RPMI7951 (cell line): ENCODE measurements at regions not wholly inside any gene's neighbourhood (a gene's known extent, or its start where the extent isn't known, plus 50 kb on each side); places are given as distances from the start of the nearest gene placed in this dataset.
A peak's percentile ranks its signal among the peaks of the same experiment; 100 is the strongest.
"Not testable (repeated sequence)": the region's sequence is repeated elsewhere in the genome, so short reads cannot be mapped to it uniquely, and the experiment has no call there.

Experiments used
- DNase-seq: peaks from one replicate; pipeline ENCODE4 v3.0.0-alpha.2; 2012; ENCODE audit warnings: low read depth

DNA sequence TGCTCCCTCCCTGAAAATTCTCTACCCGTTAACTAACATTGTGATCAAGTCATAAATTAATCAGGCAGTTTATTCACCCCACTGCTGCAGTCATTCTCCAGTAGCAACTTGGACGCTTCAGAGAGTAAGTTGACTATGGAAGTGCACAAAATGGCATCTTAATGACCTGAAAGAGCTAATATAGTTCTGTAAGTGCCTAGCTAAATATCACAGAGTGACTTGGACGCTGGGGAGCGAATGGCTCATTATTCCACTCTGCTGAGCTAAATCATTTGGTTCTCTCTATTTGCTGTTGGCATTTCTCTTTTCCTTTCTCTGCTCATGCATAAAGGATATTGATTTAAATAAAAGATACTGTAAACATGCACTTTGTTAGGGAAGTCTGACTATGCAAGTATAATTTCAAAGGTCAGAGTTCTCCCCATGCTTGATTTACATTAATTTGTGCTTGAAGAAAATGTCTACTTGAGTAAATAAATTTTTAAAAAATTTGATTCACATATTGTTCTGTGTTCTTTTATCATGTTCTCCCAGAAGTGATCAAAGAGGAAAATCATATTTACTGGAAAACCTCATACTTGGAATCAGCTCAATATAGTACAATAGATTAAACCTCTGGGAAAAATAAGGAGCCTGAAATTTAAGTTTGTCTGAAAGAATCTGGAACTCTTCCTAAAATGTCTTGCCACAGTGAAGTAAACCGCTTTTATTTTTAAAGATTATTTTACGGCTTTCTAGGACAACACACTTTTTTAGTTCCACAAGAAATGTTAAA is 169.5 kb upstream of the HAPLN1 start:
- DNase-seq, result no peak

DNA sequence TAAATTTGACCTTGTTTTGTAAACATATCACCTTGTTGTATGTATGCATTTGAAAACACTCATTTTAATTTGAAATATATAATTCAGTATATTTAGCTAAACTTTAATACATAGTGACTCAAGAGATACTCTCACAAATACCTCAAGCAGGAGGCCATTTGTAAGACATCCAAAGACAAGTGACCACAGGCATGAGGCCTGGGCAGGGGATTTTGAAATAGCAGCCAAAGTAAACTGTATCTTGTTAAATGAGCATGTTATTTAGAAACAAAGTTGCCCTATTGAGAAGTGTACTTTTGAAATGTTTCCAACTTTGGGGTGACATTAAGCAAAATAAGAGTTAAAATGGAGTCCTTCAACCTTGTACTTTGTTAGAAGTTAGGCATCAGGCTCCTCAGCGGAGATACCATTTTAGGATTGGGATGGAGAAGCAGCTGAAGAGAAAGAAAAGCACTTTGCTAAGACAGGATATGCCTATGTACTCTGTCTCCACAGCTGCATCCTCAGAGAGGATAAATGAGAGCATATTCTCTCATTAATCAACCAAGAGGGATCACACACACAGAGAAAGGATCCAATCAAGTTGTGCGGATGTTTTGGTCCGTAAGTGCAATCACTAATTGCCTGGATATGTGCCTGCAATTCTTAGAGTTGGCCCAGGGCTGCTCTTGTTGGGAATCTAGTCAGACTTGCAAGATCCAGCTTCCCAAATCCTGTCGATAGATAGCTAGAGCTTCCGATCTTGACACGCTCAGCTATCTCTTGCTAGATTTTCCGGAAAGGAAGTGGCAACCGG is 157.5 kb upstream of the HAPLN1 start:
- peak; percentile 1 for DNase-seq

DNA sequence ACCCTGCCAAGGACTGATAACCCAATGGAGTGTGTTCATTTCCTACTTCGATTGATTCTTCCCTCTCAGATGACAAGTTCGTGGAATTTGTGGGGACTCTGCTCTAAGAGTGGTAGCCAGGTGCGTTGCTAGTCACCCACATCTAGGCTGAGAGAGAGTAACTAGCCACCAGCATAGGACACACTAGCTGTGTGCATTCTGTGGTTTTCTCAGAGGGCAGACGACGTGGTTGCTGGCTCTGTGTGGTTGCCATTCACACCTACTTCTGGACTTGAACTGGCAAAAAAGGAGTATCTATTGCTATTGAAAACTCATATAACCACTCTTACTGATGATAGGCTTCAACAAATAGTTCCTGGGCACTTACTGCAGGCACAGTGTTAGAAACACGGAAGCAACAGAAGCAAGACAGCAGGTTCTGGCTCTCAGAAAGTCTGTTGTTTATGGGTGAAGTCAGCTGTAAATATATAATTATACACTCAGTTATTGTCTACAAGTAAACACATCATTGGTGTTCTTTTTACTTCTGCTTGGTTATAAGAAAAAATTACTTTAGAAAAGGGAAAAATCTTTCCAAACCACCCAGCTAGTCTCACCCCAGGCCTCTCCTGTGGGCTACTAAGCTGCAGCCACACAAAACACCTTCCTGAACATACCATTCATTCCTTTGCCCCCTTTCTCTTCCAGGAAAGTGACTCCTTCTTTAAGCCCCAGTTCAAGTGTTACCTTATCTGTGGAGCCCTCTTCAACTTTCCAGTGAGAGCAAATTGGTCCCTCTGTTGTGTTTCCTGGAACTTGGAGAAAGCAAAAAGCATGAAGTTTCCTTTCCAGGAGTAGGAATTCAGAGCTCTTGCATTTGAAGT is 151.1 kb upstream of the HAPLN1 start:
- no peak for DNase-seq

DNA sequence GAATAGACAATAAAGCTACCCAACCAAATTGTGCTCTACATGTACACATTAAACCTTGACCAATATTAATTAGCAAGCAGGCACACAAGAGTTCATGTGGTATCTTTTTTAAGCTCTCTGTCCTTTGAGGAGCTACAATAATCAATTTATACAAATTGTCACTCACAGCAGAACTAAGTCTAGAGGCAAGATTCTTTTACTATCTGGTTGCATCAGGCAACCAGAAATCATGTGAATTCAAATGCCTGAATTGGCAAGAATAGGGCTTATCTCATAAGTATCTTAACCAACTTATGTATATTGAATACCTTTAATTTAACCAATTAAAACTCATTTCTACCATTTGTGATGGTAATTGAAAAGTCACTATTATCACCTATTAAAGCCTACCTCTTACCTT is 145.5 kb upstream of the HAPLN1 start:
- DNase-seq, result no peak

DNA sequence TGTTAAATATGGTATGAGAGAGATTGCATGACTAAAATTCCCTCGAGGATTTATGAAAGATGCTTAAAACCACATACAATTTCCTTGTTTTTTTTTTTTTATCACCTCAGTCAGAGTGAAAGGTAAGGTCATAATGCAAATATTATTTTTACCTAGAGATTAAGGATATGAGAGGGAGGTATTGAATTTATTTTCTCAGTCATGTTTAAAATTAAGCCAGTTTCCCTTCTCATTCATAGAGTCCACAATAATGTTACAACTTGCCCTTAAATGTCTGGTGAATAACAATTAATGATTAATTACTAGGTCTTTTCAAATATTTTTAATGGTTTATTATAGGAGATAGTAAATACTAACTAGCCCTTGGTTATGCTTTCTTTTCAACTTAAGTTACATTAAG is 144.9 kb upstream of the HAPLN1 start:
- no peak for DNase-seq

DNA sequence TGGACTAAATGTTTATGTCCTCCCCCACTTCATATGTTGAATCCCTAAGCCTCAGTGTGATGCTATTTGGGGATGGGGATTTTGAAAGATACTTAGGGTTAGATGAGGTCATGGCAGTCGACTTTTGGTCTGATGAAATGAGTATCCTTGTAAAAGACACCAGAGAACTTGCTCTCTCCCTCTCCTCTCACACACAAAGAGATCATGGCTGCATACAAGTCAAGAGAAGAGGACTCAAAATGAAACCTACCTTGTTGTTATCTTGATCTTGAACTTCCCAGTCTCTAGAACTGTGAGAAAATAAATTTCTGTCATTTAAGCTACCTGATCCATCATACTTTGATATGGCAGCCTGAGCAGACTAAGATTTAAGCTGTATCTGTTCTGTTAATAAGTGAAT is 144.0 kb upstream of the HAPLN1 start:
- DNase-seq, result no peak

DNA sequence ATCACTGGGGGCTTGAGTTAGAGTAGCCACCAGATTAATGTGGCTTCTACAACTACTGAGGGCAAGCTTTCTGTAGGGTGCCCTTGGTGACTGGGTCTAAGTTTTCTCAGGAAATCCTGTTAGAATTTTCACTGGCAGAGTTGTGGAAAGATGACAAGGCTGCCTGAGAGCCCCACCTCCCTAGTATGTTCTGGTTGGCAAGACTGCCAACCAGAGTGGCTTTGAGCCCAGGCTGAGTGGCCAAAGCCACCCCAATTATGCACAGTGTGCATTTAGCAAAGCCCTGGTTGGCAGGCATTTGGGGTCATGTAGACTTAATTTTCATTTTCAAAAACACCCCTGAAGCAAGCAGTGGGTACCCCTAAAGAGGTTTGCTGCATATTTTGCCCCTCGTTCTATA is 136.7 kb upstream of the HAPLN1 start:
- no peak for DNase-seq

DNA sequence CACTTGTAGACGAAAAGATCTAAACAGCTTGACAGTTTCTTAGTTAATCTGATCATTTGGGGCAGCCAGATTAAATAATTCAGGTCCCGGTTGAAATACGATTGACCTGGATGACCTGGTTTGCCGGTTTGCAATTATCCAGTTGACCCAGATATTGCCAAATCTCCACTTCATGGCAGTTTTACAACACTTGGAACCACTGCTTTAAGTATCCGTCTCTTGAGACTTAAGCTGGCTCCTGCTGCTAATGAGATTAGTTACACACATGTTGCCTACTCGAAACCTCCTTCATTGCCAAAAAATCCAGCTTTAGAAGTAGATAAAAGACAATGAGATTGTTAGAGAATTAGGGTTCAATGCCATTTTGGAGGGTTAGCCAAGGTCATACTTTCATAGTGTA is 136.2 kb upstream of the HAPLN1 start:
- no peak for DNase-seq

DNA sequence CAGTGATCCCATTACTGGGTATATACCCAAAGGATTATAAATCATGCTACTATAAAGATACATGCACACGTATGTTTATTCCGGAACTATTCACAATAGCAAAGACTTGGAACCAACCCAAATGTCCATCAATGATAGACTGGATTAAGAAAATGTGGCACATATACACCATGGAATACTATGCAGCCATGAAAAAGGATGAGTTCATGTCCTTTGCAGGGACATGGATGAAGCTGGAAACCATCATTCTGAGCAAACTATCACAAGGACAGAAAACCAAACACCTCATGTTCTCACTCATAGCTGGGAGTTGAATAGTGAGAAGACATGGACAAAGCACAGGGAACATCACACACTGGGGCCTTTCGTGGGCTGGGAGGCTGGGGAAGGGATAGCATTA is 129.8 kb upstream of the HAPLN1 start:
- not testable (repeated sequence) for DNase-seq

DNA sequence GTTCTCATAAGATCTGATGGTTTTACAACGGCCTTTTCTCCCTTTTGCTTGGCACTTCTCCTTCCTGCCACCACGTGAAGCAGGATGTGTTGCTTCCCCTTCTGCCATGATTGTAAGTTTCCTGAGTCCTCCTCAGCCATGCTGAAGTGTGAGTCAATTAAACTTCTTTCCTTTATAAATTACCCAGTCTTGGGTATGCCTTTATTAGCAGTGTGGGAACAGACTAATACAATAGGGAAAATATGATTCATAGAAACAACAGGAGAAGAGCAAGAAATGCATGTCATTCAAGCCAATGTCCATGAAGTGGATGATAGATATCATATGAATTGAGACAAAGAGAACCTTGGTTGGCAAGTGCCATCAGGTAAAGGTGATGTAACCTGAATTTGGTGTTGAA is 128.3 kb upstream of the HAPLN1 start:
- no peak for DNase-seq

DNA sequence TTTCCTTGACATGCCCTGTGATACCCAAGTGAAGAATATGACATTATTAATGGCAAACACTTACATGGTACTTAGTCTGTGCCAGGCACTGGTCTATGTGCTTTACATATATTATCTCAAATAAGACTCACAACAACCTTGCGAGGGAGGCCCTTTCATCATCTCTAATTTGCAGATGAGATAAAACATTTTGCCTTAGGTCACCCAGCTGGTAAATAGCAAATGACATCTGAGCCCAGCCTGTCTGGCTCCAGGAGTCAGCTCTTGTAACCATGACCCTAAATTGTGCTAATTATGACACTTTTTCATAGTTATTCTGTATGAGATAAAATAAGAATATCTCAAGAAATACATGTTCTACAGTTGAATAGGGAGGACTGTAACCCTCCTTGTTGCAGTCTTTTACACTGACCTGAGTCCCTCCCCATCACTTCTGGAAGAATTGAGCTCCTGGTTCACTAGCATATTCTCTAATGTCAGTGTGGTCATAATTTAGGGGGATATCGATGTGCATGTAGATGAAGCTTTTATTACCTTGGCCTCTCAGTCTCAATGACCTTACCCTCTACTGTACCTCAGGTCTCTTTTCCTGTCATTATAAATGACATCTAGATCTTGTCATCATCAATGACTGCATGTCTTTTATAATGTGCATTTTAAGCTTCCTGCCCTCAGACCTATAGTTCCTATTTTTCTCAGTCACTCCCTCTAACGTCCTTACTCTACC is 126.1 kb upstream of the HAPLN1 start:
- no peak for DNase-seq

DNA sequence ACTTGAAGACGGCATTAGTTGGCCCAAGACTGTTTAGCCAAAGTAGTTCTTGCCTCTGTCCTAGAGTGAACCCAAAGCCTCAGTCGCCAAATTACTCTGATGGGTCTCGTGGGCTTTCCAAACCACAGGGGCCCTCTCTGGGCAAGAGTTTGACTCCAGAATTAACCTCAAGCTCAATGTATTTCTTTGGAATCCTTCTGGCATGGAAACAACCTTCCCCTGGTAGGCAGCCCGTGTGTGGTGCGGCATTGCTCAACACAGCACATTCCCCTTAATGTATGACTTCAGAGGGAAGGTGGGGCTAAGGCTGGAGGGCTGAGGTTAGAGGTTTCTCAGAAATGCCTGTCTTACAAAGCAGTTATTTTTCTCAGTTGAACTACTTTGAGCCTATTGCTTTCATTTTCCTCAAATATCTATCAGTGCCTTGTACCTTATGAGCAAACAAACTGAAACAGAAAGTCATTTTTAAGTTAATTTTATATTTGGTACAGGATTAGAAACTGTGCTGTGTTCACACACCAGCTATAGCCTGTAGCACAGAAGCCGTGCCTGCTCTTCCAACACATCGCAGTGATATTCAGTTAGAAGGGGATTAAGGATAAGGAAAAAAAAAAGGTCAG is 123.9 kb upstream of the HAPLN1 start:
- DNase-seq, result peak; percentile 77

DNA sequence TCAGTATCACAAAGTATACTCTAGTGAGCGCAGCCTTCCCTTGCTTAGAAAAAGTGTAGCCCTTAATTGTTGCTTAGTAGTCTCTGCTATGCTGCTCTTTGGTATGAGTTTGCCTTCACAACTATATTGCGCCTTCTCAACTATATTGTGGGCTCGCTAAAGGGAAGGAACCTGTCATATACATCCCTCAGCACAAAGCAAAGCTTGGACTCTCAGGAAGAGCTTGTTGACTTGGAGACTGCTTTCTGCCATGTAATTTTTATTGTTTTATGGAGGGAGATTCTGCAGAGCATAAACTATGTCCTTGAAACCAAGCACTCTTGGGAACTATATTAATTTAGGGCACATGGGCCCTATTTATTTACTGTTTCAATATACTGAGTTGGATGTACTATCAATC is 119.1 kb upstream of the HAPLN1 start:
- no peak for DNase-seq

DNA sequence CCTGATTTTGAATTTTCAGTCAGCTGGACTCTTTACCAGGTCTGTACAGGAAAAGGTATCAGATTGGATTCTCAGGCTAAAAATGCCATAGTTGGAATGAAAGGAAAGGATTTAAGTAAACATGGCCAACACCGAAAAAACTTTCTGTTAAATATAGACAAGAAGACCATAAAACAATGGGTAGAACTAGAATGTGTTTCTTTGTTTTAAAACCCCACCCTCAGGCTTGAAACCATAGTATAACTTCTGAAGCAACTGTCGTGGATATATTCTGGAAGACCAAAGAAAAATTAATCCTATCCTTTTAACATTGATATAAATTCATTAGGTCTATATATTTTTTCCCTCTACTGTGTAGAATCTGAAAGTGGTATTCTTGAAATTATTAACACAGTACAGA is 118.6 kb upstream of the HAPLN1 start:
- DNase-seq, result no peak

DNA sequence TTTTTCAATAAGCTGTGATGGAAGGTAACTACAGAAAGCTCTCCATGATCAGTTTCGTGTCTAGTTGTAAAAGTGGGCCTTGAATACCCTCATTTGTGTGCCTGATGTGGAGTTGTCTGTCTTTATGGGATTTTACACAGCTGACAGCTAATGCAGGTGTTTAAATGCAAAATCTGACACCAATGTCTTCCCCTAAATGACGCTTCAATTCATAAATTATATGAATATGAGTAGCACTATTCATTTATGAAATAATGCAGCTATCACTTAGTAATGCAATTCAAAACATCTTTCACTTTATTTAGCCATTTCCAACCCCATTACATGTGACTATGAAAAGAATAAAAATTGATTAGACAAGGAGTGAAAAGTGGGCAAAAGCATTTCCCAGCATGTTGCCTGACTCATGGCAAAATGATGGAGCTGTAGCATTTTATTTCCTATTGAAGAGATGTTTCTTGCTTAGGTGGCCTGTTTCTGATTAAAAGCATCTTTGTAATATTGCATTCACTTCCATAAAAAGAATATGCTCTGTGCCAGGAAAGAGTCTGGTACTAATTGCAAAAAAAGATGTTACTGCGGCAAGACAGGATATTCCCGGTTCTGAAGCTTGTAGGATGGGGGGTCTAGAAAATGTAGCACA is 116.7 kb upstream of the HAPLN1 start:
- no peak for DNase-seq

DNA sequence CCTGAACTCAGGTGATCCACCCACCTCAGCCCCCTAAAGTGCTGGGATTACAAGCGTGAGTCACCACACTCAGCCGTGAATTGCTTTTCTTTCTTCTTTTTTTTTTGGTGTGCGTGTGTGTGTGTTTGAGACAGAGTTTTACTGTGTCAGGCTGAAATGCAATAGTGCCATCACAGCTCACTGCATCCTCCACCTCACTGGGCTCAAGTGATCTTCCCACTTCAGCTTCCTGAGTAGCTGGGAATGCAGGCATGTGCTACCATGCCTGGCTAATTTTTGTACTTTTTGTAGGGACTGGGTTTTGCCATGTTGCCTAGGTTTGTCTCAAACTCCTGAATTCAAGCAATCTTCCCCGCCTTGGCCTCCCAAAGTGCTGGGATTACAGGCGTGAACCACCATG is 113.7 kb upstream of the HAPLN1 start:
- no peak for DNase-seq

DNA sequence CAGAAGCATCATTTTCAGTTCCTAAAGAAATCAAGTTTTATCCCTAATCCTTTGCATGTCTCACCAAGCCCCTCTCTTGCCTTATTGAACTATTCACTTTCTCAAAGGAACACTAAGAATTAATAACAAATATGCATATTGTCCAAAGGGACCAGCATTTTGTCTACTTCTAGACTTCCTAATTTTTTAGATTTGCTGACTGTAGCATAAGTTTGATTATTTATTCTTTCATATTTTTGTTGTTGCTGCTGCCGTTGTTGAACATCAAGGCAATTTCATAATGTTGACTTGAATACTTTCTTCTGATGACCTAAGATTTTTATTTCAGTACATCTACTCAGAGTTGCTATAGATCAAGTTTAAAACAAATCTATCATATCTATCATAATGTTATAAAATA is 111.2 kb upstream of the HAPLN1 start:
- DNase-seq, result no peak

DNA sequence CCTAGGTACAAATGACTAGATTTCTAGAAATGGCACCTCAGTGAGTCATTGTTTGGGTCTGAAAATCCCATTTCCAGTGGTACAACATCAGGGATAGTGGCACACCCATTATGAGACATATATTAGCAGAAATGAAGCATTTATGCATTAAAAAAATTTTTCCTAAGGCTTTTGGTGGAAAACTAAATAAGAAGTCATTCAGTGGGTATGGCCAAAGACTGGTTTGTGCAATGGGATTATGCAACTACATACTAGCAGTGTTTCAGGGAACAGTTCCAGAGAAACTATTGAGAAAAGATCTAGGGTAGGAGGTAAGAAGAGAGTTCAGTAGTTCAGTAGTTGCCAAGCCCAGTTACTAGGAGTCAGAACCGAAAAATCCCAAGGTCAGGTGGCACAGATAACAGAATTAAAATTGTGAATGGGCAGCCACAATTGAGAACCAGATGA is 106.5 kb upstream of the HAPLN1 start:
- DNase-seq, result no peak

DNA sequence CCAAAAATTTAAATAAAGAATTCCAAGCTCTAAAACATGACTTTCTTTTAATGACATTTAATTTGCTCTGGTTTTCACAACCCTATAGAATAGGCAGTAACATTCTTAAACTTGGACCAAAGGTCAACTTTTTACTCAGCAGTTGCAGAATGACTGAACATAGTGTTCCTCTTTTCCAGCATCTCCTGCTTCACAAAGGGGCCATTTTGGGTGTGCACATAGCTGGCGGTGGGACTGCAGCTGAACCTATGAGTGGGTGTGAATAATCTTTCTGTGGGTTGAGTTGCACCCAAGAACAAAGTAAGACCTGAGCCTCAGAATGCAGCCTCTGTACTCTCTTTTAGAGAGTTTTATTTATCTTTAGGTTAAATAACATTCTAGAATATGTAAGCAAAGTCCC is 96.9 kb upstream of the HAPLN1 start:
- DNase-seq, result peak; percentile 9

DNA sequence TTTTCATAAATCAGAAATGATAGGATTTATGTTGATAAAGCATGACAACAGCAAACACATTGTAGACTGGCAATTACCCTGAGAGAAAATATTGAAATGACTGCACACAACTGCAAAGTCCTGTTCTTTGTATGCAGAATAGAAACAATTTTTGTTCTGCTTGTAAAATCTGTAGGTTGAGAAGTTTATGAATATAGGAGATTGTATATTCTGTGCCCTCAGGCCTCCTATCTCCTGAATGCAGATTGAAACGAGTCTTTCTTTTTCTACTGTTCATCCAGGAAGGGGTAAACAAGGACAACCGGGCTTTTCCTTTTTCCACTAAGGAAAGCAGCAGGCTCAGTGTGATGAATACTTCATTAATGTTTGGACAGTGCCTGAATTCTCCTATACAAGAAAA is 95.0 kb upstream of the HAPLN1 start:
- peak; percentile 14 for DNase-seq

DNA sequence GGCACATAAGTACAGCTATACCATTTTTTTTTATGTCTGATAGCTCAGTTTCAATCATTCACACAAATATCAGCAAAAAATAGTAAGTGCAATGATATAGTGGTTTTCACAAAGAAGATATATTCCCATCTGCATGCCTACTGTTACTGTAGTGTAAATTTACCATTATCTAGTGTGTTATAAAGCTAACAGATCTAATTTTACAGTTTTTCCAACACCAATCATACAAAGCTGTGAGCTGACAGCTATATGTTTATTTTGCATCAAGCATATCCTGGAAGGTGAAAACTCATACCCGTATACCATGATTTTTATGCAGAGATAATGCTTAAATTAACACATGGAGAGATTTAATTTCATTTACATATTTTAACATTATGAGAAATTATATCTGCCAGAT is 89.9 kb upstream of the HAPLN1 start:
- DNase-seq, result no peak
